Kidney (tissue), 13 donors: ENCODE measurements at regions not wholly inside any gene's neighbourhood (a gene's known extent, or its start where the extent isn't known, plus 50 kb on each side); places are given as distances from the start of the nearest gene placed in this dataset.

Experiments used
- DNase-seq, 5 donors: peaks; one replicate each; pipeline ENCODE4 v3.0.0-alpha.2; 2013 to 2020
- FAIRE-seq: peaks from 2 replicates; lab custom pipeline; 2012; peaks lifted over from hg19 to GRCh38; lab: Jason Lieb, UNC
- H3K27ac ChIP-seq, 2 donors: one replicate each; pipeline ENCODE4 v1.7.0; 2013; ENCODE audit warnings: low read depth in 2 of 2, low read length in 2 of 2, inconsistent platforms in 1 of 2
- H3K27me3 ChIP-seq: one replicate; pipeline ENCODE4 v1.7.1; 2013; ENCODE audit warnings: low read length, inconsistent platforms; ENCODE audit not compliant: control insufficient read depth, insufficient read depth
- H3K36me3 ChIP-seq, 3 donors: one replicate each; pipeline versions ENCODE4 v1.7.0 to v1.7.1; 2013; ENCODE audit warnings: low read length in 3 of 3, control low read depth in 1 of 3, inconsistent platforms in 1 of 3; ENCODE audit not compliant: insufficient read depth in 3 of 3, control insufficient read depth in 2 of 3
- H3K4me1 ChIP-seq, 3 donors: one replicate each; pipeline versions ENCODE4 v1.7.0 to v1.7.1; 2013; ENCODE audit warnings: low read length in 3 of 3, inconsistent platforms in 1 of 3, low read depth in 1 of 3; ENCODE audit not compliant: control insufficient read depth in 2 of 3, insufficient read depth in 2 of 3
- H3K4me3 ChIP-seq, 3 donors: one replicate each; pipeline versions ENCODE4 v1.7.0 to v1.8.1; 2013; ENCODE audit warnings: low read length in 3 of 3, control low read depth in 1 of 3, inconsistent platforms in 1 of 3
- H3K9ac ChIP-seq, 3 donors: one replicate each; pipeline versions ENCODE4 v1.7.0 to v1.7.1; 2013; ENCODE audit warnings: low read length in 3 of 3, control low read depth in 1 of 3, inconsistent platforms in 1 of 3
- H3K9me3 ChIP-seq, 3 donors: one replicate each; pipeline versions ENCODE4 v1.7.0 to v1.7.1; 2013; ENCODE audit warnings: low read length in 3 of 3, control low read depth in 1 of 3, inconsistent platforms in 1 of 3; ENCODE audit not compliant: control insufficient read depth in 2 of 3, insufficient read depth in 1 of 3
- CTCF ChIP-seq: IDR thresholded peaks from 3 replicates; pipeline ENCODE4 v1.5.1; 2012; ENCODE audit warnings: mild to moderate bottlenecking, moderate library complexity, borderline replicate concordance; ENCODE audit not compliant: insufficient read depth; ENCODE audit errors: extremely low read depth
- intact Hi-C: fragments of 100-400 bp; cut with DNase I; formaldehyde crosslinking; loops from one replicate; pipeline ENCODE4 v1.11.1; 2022
- donor health status: control.
- donor health status: control.
- donor health status: control.
- donor health status: control.
- donor health status: control.
- donor health status: DM: yes; HTN: yes; CAD: no.
- donor health status: Normal renal cell carcinoma (clear cell type).

GRCh38 chr5:165722401-165722800, 2217.0 kb downstream of the MAT2B start:
- DNase-seq (no peak), FAIRE-seq (no peak)
- Histone ChIP-seq H3K27ac (no peak overlapping the region), H3K36me3 (no peaks in the 10 kb centered on the region), H3K4me3 (no peak overlapping the region), H3K4me1 (no peaks in the 10 kb centered on the region), H3K9me3 (no peaks in the 10 kb centered on the region), H3K27me3 (no peaks in the 10 kb centered on the region), H3K9ac (no peak overlapping the region)
- intact Hi-C loops, result no loop called here
- no peak for TF ChIP-seq CTCF

- Histone ChIP-seq H3K27me3 (no peaks in the 10 kb centered on the region), H3K9ac (no peak overlapping the region), H3K4me1 (no peaks in the 10 kb centered on the region), H3K4me3 (no peak overlapping the region), H3K9me3 (no peaks in the 10 kb centered on the region), H3K27ac (no peak overlapping the region), H3K36me3 (no peaks in the 10 kb centered on the region)
- FAIRE-seq (no peak), DNase-seq (no peak)
- intact Hi-C loops, result no loop called here
- no peak for TF ChIP-seq CTCF
Measured at GRCh38 chr5:165723931-165724330, 2218.5 kb downstream of the MAT2B start.

GRCh38 chr5:165728425-165728824, 2223.0 kb downstream of the MAT2B start:
- intact Hi-C loops, result no loop called here
- no peaks in the 10 kb centered on the region for H3K27me3 ChIP-seq
- H3K9ac ChIP-seq, result no peak overlapping the region
- no peak overlapping the region for H3K4me3 ChIP-seq
- FAIRE-seq, result no peak
- no peaks in the 10 kb centered on the region for H3K36me3 ChIP-seq
- H3K4me1 ChIP-seq, result no peaks in the 10 kb centered on the region
- no peaks in the 10 kb centered on the region for H3K9me3 ChIP-seq
- H3K27ac ChIP-seq, result no peak overlapping the region
- no peak for DNase-seq
- TF ChIP-seq CTCF, result no peak

- Histone ChIP-seq H3K4me1 (no peaks in the 10 kb centered on the region), H3K27me3 (no peaks in the 10 kb centered on the region), H3K4me3 (no peak overlapping the region), H3K9me3 (peaks cover 0 to 2% (median 0%) of the 10 kb centered on the region in 3 donors), H3K27ac (no peak overlapping the region), H3K9ac (no peak overlapping the region), H3K36me3 (no peaks in the 10 kb centered on the region)
- intact Hi-C loops, result no loop called here
- FAIRE-seq (no peak), DNase-seq (no peak)
- TF ChIP-seq CTCF, result no peak
Measured at GRCh38 chr5:165735388-165735787, 2230.0 kb downstream of the MAT2B start.
